Activated T-helper 2 cell treated with anti-CD3 and anti-CD28 coated beads, Interferon-gamma antibody, Interleukin-2, Interleukin-4, amounts not matched to agents 10 μg/mL and 5 μg/mL and 100 μg/mL, durations not matched to agents 14 hours and 24 hours and 36 hours (primary cell): ENCODE measurements at regions not wholly inside any gene's neighbourhood (a gene's known extent, or its start where the extent isn't known, plus 50 kb on each side); places are given as distances from the start of the nearest gene placed in this dataset.
A peak's percentile ranks its signal among the peaks of the same experiment; 100 is the strongest.
"Not testable (repeated sequence)": the region's sequence is repeated elsewhere in the genome, so short reads cannot be mapped to it uniquely, and the experiment has no call there.

Source experiments
- DNase-seq: peaks from one replicate; pipeline ENCODE4 v3.0.0; 2021; ENCODE audit warnings: low spot score
- H3K27ac Mint-ChIP-seq: one replicate; pipeline ENCODE4 v1.8.0; 2021; ENCODE audit warnings: mixed read lengths
- H3K27me3 Mint-ChIP-seq: one replicate; pipeline ENCODE4 v1.8.0; 2021; ENCODE audit warnings: low read depth, mixed read lengths
- H3K36me3 Mint-ChIP-seq: one replicate; pipeline ENCODE4 v1.8.0; 2021; ENCODE audit warnings: low read depth, mixed read lengths
- H3K4me1 Mint-ChIP-seq: one replicate; pipeline ENCODE4 v1.8.0; 2021; ENCODE audit warnings: low read depth, mixed read lengths
- H3K4me3 Mint-ChIP-seq: one replicate; pipeline ENCODE4 v1.8.0; 2021; ENCODE audit warnings: low read depth, mild to moderate bottlenecking, moderate library complexity, mixed read lengths
- H3K9me3 Mint-ChIP-seq: one replicate; pipeline ENCODE4 v1.8.0; 2021; ENCODE audit warnings: mixed read lengths
- intact Hi-C: fragments of 100-400 bp; cut with micrococcal nuclease; formaldehyde crosslinking; loops from one replicate; pipeline ENCODE4 v1.15.1; 2023

DNA sequence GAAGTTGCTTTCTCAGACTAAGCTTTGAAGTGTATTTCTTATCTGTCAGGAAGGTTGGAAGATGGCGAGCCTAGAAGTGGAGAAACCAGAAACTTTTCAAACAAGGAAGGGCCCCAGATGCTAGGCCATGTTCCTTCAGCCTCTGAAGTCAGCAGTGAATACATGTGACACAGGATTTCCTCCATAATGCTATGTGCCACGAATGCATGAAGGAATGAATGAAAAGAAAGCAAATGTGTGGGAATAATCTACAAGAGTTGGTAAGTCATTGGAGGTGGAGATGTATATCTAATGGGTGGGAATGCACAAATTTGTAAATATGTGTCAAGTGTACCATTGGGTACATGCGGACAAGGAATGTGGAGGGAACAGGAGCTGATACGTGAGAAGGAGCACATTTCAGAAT lies 123.2 kb upstream of the PRSS16 start:
- intact Hi-C loops, result no loop called here
- Mint-ChIP-seq H3K4me1 (peaks cover 32% of the 10 kb centered on the region), H3K9me3 (peaks cover 6% of the 10 kb centered on the region), H3K36me3 (peaks cover 3% of the 10 kb centered on the region), H3K4me3 (no peak overlapping the region), H3K27ac (no peak overlapping the region), H3K27me3 (peaks cover 2% of the 10 kb centered on the region)
- DNase-seq, result no peak

- Mint-ChIP-seq H3K9me3 (no peaks in the 10 kb centered on the region), H3K36me3 (peaks cover 3% of the 10 kb centered on the region), H3K27me3 (no peaks in the 10 kb centered on the region), H3K4me1 (peaks cover 38% of the 10 kb centered on the region), H3K27ac (peak overlapping the region; percentile 91), H3K4me3 (peak overlapping the region; percentile 84)
- no peak for DNase-seq
- intact Hi-C loops, result loop anchor here (2.0 to 5.0 kb wide), 2 partner anchors 346 to 627 kb away; partner anchors contain the start of gene ZNF184
These were observed 121.3 kb upstream of the PRSS16 start for GRCh38 chr6:27126046-27126814.

- H3K36me3 Mint-ChIP-seq, result peaks cover 3% of the 10 kb centered on the region
- DNase-seq, result peak; percentile 78
- peak overlapping the region; percentile 91 for H3K27ac Mint-ChIP-seq
- peak overlapping the region; percentile 84 for H3K4me3 Mint-ChIP-seq
- H3K27me3 Mint-ChIP-seq, result no peaks in the 10 kb centered on the region
- peaks cover 39% of the 10 kb centered on the region for H3K4me1 Mint-ChIP-seq
- no peaks in the 10 kb centered on the region for H3K9me3 Mint-ChIP-seq
- intact Hi-C loops, result loop anchor here (1.0 to 5.0 kb wide), 4 partner anchors 31 to 626 kb away; partner anchors contain the start of gene ZNF184
These were observed 120.5 kb upstream of the PRSS16 start for GRCh38 chr6:27126815-27127537.

DNA sequence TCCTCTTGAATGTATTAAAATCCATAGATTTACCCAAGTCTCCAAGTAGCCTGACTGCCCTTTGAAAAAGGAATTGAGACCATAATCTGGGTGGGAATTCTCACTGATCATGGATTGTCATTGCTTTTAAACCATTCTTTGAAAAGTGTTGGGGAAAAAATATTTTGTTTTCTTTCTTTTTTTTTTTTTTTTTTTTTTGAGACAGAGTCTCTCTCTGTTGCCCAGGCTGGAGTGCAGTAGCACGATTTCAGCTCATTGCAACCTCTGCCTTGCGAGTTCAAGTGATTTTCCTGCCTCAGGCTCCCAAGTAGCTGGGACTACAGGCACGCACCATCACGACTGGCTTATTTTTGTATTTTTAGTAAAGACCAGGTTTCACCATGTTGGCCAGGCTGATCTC lies 119.6 kb upstream of the PRSS16 start:
- intact Hi-C loops, result loop anchor here (1.0 to 5.0 kb wide), 4 partner anchors 30 to 625 kb away; partner anchors contain the start of gene ZNF184
- DNase-seq, H3K9me3 Mint-ChIP-seq, H3K36me3 Mint-ChIP-seq, H3K27me3 Mint-ChIP-seq: not testable (repeated sequence)
- peaks cover 36% of the 10 kb centered on the region for H3K4me1 Mint-ChIP-seq
- peak overlapping the region; percentile 84 for H3K4me3 Mint-ChIP-seq
- peak overlapping the region; percentile 91 for H3K27ac Mint-ChIP-seq

GRCh38 chr6:27128311-27129094 lies 119.0 kb upstream of the PRSS16 start:
- Mint-ChIP-seq H3K36me3 (no peaks in the 10 kb centered on the region), H3K4me1 (peaks cover 37% of the 10 kb centered on the region), H3K27me3 (no peaks in the 10 kb centered on the region), H3K27ac (peak overlapping the region; percentile 11), H3K9me3 (no peaks in the 10 kb centered on the region), H3K4me3 (no peak overlapping the region)
- intact Hi-C loops, result loop anchor here (5.0 kb wide), 1 partner anchor 344 kb away; the partner anchor contains the start of gene ZNF184
- no peak for DNase-seq

DNA sequence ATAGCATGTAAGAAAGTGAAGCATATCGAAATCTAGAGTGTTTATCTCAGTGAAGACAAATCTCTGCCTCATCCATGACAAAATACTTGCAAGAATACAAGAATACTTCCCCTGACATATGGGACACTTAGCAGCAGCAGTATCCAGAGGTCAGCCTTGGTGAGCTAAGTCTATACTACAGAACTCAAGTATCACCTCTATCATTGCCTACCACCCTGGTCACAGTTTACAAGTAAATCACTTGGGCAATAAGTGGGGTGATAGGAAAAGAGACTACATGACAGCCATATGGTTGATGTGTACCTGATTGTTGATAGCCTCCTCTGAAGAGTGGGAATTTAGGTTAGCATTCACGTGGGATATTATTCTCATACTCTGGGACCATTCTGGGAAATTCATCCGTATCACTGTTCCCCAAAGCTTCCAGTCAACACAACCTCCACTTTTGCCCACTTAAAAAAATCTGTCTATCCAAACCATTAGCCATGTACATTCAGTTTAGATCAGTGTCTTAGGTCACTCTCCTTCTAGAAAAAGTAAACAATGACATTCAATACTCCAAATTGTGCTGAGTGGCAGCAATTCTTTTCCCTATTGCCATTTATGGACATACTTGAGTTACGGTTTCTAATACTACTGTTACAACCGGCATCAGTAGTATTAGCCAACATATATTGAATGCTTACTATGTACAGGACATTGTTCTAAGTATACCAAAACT lies 118.2 kb upstream of the PRSS16 start:
- no peak for DNase-seq
- Mint-ChIP-seq H3K4me1 (peaks cover 42% of the 10 kb centered on the region), H3K36me3 (no peaks in the 10 kb centered on the region), H3K27ac (peak overlapping the region; percentile 11), H3K9me3 (no peaks in the 10 kb centered on the region), H3K27me3 (no peaks in the 10 kb centered on the region), H3K4me3 (no peak overlapping the region)
- intact Hi-C loops, result loop anchor here (5.0 kb wide), 1 partner anchor 343 kb away; the partner anchor contains the start of gene ZNF184

- Mint-ChIP-seq H3K27me3 (no peaks in the 10 kb centered on the region), H3K36me3 (no peaks in the 10 kb centered on the region), H3K27ac (no peak overlapping the region), H3K9me3 (no peaks in the 10 kb centered on the region), H3K4me3 (no peak overlapping the region), H3K4me1 (peaks cover 42% of the 10 kb centered on the region)
- DNase-seq, result no peak
- intact Hi-C loops, result loop anchor here (5.0 to 10.0 kb wide), 5 partner anchors 342 to 1735 kb away; partner anchors contain the start of gene ZNF184
These were observed 117.6 kb upstream of the PRSS16 start for GRCh38 chr6:27129917-27130316.

GRCh38 chr6:27130668-27131428 lies 116.7 kb upstream of the PRSS16 start:
- intact Hi-C loops, result loop anchor here (5.0 to 10.0 kb wide), 4 partner anchors 896 to 1734 kb away; a partner anchor contains a TSS
- H3K4me1 Mint-ChIP-seq, result peaks cover 46% of the 10 kb centered on the region
- H3K27me3 Mint-ChIP-seq, result no peaks in the 10 kb centered on the region
- no peak for DNase-seq
- H3K4me3 Mint-ChIP-seq, result no peak overlapping the region
- no peak overlapping the region for H3K27ac Mint-ChIP-seq
- no peaks in the 10 kb centered on the region for H3K36me3 Mint-ChIP-seq
- no peaks in the 10 kb centered on the region for H3K9me3 Mint-ChIP-seq

GRCh38 chr6:27132282-27132531 lies 115.3 kb upstream of the PRSS16 start:
- H3K27me3 Mint-ChIP-seq, H3K36me3 Mint-ChIP-seq, H3K9me3 Mint-ChIP-seq: not testable (repeated sequence)

GRCh38 chr6:27132532-27133280 lies 114.8 kb upstream of the PRSS16 start:
- intact Hi-C loops, result loop anchor here (1.0 to 10.0 kb wide), 10 partner anchors 9 to 1732 kb away; a partner anchor contains a TSS
- no peak overlapping the region for H3K27ac Mint-ChIP-seq

More at GRCh38 chr6:27132282-27132531, 115.3 kb upstream of the PRSS16 start:
- intact Hi-C loops, result loop anchor here (1.0 to 10.0 kb wide), 8 partner anchors 14 to 1733 kb away; a partner anchor contains a TSS
- H3K4me1 Mint-ChIP-seq, result peaks cover 38% of the 10 kb centered on the region
- H3K4me3 Mint-ChIP-seq, DNase-seq, H3K27ac Mint-ChIP-seq: not testable (repeated sequence)

More at GRCh38 chr6:27132532-27133280, 114.8 kb upstream of the PRSS16 start:
- no peaks in the 10 kb centered on the region for H3K27me3 Mint-ChIP-seq
- H3K9me3 Mint-ChIP-seq, result no peaks in the 10 kb centered on the region
- H3K4me1 Mint-ChIP-seq, result peaks cover 38% of the 10 kb centered on the region
- DNase-seq, result peak; percentile 95
- H3K4me3 Mint-ChIP-seq, result no peak overlapping the region
- H3K36me3 Mint-ChIP-seq, result no peaks in the 10 kb centered on the region
